C4-2B (cell line): ENCODE measurements at regions not wholly inside any gene's neighbourhood (a gene's known extent, or its start where the extent isn't known, plus 50 kb on each side); places are given as distances from the start of the nearest gene placed in this dataset.

Experiments
- H3K27ac ChIP-seq: fragments of 450-650 bp; 2 replicates; pipeline ENCODE4 v1.5.1; 2017
- CTCF ChIP-seq: fragments of 450-650 bp; conservative IDR thresholded peaks from 2 replicates; pipeline ENCODE4 v1.5.1; 2017; ENCODE audit warnings: mild to moderate bottlenecking
- ZFX ChIP-seq: fragments of 450-650 bp; IDR thresholded peaks from 2 replicates; pipeline ENCODE4 v1.6.1; 2017

- H3K27ac ChIP-seq = no peak overlapping the region
- TF ChIP-seq ZFX (no peak), CTCF (no peak)
These were observed 84.0 kb upstream of the PTPRR start for GRCh38 chr12:71004578-71004977.

GRCh38 chr12:71000748-71001147 is 80.2 kb upstream of the PTPRR start:
- no peak for TF ChIP-seq ZFX
- no peak for TF ChIP-seq CTCF
- no peak overlapping the region for H3K27ac ChIP-seq

- H3K27ac ChIP-seq = no peak overlapping the region
- TF ChIP-seq ZFX (no peak), CTCF (no peak)
These were observed 79.7 kb upstream of the PTPRR start for GRCh38 chr12:71000255-71000654.

- TF ChIP-seq CTCF = no peak
- no peak for TF ChIP-seq ZFX
- no peak overlapping the region; the same call in 1 of the 2 replicates for H3K27ac ChIP-seq
These were observed 73.8 kb upstream of the PTPRR start for GRCh38 chr12:70994217-70994788.

- no peak for TF ChIP-seq ZFX
- no peak for TF ChIP-seq CTCF
- no peak overlapping the region for H3K27ac ChIP-seq
These were observed 68.7 kb upstream of the PTPRR start for GRCh38 chr12:70989232-70989631.

GRCh38 chr12:70985850-70986249 is 65.3 kb upstream of the PTPRR start:
- no peak overlapping the region for H3K27ac ChIP-seq

GRCh38 chr12:70983692-70984091 is 63.2 kb upstream of the PTPRR start:
- no peak overlapping the region for H3K27ac ChIP-seq
- TF ChIP-seq ZFX (no peak), CTCF (no peak)

More at GRCh38 chr12:70985850-70986249, 65.3 kb upstream of the PTPRR start:
- TF ChIP-seq CTCF = no peak
- no peak for TF ChIP-seq ZFX
